Limb (tissue), 2 donors: ENCODE measurements at regions not wholly inside any gene's neighbourhood (a gene's known extent, or its start where the extent isn't known, plus 50 kb on each side); places are given as distances from the start of the nearest gene placed in this dataset.
"Not testable (repeated sequence)": the region's sequence is repeated elsewhere in the genome, so short reads cannot be mapped to it uniquely, and the experiment has no call there.

Experiments used
- DNase-seq, 2 donors: peaks; one replicate each; pipeline ENCODE4 v3.0.0-alpha.2; 2016; ENCODE audit errors: extremely low spot score in 2 of 2

DNA sequence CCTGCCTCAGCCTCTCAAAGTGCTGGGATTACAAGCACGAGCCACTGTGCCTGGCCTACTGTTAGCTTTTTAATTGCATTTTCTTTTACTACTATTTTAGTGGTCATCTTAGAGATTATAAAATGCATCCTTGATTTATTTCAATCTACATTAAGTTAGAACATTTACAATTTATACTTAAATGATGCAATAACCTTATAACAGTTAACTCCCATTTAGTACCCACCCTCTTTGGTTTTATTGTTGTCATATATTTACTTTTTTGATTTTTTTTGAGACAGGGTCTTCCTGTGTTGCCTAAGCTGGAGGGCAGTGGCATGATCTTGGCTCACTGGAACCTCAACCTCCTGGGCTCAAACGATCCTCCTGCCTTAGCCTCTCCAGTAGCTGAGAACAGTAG is 77.3 kb downstream of the PPCDC start:
- DNase-seq, result no peak

GRCh38 chr15:75104804-75105557 is 81.6 kb downstream of the PPCDC start:
- peak in 1 of 2 donors; percentile 50 for DNase-seq

GRCh38 chr15:75107516-75107907 is 84.1 kb downstream of the PPCDC start:
- no peak for DNase-seq

- no peak for DNase-seq
Observed at GRCh38 chr15:75107908-75108838, 84.8 kb downstream of the PPCDC start.

- no peak for DNase-seq
Observed at GRCh38 chr15:75109021-75109735, 85.8 kb downstream of the PPCDC start.

DNA sequence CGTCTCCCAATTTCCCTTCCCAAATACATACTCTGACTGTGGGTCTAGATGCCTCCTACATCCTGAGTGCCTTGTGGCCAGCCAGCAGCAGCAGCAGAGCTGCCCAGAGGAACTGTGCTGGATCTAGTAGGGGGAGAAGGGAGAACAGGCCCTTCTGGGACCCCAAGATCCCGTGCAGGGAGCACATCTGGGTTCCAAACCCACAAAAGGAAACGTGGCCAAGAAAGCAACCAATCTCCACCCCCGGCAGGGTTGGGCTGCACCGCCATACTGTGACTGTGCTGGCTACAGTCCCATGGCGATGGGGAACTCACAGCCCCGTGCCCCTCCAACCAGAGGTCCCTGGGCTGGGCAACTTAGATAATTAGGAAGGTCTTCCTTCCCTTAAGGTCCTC is 86.3 kb downstream of the PPCDC start:
- DNase-seq, result no peak

- DNase-seq, result no peak
Observed at GRCh38 chr15:75112278-75112847, 89.0 kb downstream of the PPCDC start.

DNA sequence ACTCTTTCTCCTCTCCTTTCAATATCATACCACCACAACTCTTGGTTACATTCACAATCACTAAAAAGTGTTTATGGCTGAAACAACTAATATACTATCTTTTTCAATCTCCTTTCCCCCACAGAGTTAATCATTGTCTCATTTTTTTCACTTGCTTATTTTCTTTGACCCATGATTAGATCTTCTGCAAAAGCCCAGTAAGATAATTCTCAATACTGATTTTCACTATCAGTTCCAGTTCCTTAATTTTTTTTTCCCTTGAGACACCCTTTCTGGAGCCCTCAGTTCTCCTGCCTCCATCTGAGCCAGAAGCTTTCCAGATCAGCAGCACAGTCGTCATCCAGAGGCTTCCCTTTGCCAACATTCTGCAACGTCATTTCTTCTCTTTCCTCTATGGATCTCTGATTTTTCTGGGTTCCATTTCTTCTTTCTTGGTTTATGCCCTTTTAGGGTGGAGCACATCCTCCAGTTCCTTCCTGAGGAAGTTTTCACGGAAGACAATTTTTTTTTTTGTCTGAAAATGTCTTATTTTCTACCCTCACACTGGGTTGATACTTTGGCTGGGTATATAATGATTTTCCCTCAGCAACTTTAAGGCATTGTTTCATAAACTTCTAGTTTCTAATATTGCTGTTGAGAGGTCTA is 88.7 kb upstream of the C15orf39 start:
- DNase-seq, result no peak

DNA sequence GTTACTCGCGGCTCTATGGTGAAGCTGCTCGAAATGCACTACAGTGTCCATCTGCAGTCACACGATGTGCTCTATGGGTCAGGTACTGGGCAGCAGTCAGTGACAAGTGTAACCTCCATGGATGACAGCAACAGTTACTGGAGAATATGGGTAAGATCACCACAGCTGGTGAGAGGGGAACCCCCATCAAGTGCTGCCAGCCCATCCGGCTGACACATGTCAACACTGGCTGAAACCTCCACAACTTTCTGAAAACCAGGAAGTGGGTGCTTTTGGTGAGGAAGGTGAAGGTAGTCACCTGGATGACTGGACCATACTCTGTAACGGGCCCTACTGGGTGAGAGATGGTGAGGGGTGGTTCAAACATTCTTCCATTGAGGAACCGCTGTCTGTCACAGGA is 87.4 kb upstream of the C15orf39 start:
- no peak for DNase-seq

DNA sequence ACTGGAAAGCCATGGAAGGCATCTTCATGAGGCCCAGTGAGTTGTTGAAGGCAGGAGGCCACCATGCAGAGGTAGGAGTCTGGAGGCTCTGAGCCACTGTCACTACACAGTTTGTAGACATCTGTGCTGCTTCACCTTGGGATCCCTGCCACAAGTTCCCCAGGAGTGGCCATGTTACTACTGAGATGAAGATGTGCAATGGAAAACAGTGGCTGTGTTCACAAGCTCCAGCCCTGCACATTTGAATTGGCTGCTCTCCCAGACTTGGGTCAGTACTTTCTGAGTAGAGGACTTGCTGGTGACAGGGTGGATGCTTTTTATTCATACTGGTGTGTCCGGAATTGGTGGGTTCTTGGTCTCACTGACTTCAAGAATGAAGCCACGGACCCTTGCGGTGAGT is 86.9 kb upstream of the C15orf39 start:
- no peak for DNase-seq

DNA sequence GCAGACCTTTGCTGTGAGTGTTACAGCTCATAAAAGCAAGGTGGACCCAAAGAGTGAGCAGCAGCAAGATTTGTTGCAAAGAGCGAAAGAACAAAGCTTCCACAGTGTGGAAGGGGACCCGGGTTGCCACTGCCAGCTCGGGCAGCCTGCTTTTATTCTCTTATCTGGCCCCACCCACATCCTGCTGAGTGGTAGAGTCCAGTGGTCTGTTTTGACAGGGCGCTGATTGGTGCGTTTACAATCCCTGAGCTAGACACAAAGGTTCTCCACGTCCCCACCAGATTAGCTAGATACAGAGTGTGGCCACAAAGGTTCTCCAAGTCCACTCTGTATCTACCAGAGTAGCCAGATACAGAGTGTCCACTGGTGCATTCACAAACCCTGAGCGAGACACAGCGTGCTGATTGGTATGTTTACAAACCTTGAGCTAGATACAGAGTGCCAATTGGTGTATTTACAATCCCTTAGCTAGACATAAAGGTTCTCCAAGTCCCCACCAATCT is 86.2 kb upstream of the C15orf39 start:
- DNase-seq, result not testable (repeated sequence)

- DNase-seq, result not testable (repeated sequence)
Observed at GRCh38 chr15:75116143-75116542, 85.5 kb upstream of the C15orf39 start.

GRCh38 chr15:75117993-75118392 is 83.7 kb upstream of the C15orf39 start:
- no peak for DNase-seq

DNA sequence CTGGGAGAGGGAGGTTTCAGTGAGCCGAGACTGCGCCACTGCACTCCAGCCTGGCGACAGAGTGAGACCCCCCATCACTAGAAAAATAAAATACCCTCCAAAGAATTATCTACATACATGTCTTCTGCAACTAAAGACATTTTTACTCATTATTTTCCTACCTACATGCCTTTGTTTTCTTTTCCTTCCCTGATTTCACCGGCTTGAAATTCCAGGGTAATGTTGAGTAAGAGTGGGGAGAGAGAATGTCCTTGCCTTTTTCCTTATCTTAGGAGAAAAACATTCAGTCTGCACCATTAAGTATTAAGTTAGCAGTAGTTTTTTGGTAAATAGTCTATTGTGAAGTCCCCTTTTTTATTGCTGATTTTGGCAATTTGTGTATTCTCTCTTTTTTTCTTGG is 82.4 kb upstream of the C15orf39 start:
- DNase-seq, result not testable (repeated sequence)

DNA sequence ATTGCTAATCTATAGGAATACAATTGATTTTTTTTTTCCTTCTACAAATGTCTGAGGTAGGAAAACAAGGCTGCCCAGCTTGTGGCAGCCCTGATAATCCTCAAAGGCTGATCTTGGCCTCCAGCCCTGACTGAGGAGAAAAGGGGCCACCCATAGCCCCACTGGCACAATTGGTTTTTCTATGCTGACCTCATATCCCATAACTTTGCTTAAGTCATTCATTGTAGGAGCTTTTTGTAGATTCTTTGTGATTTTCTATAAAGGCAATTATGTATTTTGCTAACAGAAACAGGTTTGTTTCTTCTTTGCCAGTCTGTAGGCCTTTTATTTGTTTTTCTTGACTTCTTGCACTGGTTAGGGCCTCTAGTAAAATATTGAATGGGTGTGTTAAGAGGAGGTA is 80.2 kb upstream of the C15orf39 start:
- no peak for DNase-seq

DNA sequence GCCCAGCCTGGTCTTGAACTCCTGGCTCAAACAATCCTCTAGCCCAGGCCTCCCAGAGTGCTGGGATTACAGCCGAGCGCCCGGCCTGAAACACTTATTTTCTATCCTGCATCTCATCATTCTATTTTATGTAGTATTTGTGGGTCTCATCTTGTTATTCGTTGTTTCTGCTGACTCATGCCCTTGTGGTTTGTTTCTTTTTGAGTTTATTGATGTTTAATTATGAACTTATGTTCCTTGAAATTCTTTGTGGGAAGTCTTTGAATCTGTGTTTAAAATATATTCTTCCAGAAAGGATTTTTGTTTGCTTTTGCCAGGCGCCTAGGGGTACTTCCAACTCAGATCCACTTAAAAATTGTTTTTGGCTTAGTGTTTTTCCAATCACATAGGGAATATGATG is 78.3 kb upstream of the C15orf39 start:
- no peak for DNase-seq

DNA sequence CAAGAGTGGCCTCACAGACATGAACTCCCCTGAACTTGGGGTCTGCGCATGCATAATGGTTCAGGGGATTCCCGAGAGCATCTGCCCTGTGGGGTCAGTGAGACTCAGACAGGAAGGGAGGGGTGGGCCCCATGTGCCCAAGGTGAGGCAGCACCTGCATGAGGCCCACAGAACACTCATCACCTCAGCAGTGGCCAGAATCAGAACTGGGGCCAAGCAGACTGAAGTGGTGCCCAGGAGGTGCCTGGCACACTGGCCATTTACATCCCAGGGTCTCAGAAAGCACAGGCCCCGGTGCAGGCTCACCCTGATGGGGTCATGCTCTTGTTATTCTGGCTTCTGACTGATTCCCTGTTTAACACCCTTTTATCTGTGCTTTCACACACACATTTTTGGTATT is 77.4 kb upstream of the C15orf39 start:
- not testable (repeated sequence) for DNase-seq

DNA sequence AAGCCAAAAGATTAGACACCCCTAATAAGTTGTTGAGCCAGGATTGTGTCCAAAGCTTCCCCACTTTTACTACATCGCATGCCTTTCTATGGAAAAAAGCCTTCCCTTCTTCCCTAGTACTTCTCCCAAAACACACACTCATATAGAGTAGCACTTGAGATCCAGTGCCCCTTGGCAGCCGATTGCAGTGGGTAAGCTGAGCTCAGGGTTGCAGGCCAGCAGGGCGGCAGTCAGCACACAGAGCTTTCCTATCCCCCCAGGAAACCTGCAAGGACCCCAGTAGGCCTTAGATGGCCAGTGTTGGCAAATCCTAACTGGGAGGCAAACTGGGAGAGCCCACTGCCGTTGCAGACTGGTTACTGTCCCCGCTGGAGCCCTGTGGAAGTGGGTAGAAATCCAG is 75.7 kb upstream of the C15orf39 start:
- no peak for DNase-seq

DNA sequence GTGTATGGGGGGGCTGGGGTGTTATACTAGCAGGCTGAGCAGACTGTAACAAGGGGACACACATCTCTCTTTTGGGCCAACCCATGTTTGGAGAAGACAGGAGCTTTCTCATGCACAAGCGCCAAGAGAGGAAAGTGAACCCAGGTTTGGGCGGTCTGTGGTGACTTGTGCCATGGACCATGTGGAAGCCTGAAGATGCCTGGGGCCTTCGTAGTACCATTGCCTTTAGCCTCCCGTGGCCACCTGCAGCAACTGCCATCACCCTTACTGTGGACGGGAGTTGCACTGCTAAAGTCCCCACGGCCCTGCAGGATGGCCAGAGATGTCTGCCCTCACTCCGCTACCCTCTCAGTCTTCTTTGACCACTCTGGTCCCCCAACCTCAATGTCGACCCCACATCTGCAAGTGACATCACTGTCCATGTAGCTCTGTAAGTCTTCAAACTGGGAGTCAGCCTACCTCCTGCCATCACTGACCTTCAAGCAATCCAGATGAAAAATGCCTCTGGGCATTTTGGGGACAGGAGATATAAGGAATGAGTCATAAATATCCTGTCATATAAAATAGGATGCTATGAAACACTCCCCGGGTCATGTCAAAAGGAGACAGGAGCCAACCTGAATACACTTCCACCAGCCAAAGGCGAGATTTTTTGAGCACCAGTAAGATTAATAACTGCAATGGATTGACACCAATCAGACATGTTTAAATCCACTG is 74.7 kb upstream of the C15orf39 start:
- no peak for DNase-seq

DNA sequence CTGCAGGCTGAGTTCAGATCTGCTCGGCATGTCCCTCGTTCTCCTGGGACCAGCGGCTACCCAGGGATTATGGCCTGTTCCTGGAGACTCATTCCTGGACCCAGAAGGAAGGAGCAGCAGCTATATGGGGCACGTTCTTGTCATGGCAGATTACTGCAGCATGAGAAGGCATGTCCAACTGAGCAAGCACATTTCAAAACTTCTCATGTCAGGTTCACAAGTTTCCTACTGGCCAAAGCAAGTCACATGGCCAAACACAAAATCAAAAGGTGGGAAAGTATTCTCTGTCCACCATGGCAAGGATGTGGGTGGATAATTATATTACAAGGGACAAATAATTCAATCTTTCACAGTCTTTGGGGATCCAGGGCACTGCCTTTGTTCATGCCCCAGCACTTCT is 71.9 kb upstream of the C15orf39 start:
- no peak for DNase-seq
